GM13976 (cell line): ENCODE measurements at regions not wholly inside any gene's neighbourhood (a gene's known extent, or its start where the extent isn't known, plus 50 kb on each side); places are given as distances from the start of the nearest gene placed in this dataset.
"Not testable (repeated sequence)": the region's sequence is repeated elsewhere in the genome, so short reads cannot be mapped to it uniquely, and the experiment has no call there.

Experiments
- DNase-seq: peaks from one replicate; pipeline ENCODE4 v3.0.0; 2012; ENCODE audit warnings: low spot score
- in situ Hi-C: fragments of 300-500 bp; cut with MboI; formaldehyde crosslinking; loops from one replicate; pipeline ENCODE4 v1.12.0; 2022; ENCODE audit warnings: low sequenced_read_pairs, mixed read lengths, inconsistent platforms; ENCODE audit not compliant: unreplicated experiment
- TF ChIP-seq, protein P1 (sequence below): IDR thresholded peaks from 2 replicates; pipeline ENCODE4 v1.5.1; 2012; ENCODE audit warnings: borderline replicate concordance, mild to moderate bottlenecking; ENCODE audit not compliant: insufficient read depth; ENCODE audit errors: extremely low read depth, missing control alignments, control extremely low read depth

DNA sequence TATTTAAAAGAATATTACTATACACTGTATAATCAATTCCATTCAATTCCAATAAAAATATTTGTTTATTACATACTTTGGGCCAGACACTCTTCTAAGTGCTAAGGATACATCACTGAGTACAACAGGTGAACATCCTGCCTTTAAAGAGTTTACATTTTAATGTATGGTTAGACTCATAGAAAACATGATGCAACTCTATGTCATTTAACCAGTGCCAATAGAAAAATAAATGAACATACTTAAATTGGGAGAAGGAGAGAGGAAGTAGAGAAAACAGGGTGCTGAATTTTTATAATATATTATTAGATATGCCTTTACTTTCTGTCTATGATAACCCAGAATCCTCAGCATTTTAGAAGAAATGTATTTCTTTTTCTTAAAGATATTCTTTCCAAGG is 119.2 kb downstream of the TSEN15 start:
- in situ Hi-C loops = no loop called here
- TF ChIP-seq, protein P1, sequence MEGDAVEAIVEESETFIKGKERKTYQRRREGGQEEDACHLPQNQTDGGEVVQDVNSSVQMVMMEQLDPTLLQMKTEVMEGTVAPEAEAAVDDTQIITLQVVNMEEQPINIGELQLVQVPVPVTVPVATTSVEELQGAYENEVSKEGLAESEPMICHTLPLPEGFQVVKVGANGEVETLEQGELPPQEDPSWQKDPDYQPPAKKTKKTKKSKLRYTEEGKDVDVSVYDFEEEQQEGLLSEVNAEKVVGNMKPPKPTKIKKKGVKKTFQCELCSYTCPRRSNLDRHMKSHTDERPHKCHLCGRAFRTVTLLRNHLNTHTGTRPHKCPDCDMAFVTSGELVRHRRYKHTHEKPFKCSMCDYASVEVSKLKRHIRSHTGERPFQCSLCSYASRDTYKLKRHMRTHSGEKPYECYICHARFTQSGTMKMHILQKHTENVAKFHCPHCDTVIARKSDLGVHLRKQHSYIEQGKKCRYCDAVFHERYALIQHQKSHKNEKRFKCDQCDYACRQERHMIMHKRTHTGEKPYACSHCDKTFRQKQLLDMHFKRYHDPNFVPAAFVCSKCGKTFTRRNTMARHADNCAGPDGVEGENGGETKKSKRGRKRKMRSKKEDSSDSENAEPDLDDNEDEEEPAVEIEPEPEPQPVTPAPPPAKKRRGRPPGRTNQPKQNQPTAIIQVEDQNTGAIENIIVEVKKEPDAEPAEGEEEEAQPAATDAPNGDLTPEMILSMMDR = no peak
- DNase-seq = no peak

DNA sequence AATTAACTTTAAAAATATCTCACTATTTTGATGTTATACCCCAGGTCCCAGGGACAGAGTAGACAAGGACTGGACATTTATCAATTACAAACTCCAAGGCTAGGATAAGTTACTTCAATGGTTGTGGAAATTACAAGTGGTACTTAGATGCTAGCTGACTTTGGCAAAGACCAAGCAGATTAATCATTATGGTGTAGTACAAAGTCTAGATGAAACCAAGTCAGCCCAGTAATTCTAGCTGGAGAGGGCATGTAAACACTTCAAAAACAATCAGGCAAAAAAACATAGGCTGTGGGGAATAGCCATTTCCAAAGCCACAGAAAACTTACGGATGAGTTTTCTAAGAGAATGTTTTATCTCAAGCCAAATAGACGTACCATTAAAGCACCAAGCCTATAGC is 124.5 kb downstream of the TSEN15 start:
- TF ChIP-seq, protein P1 = no peak
- DNase-seq = no peak
- in situ Hi-C loops = no loop called here

DNA sequence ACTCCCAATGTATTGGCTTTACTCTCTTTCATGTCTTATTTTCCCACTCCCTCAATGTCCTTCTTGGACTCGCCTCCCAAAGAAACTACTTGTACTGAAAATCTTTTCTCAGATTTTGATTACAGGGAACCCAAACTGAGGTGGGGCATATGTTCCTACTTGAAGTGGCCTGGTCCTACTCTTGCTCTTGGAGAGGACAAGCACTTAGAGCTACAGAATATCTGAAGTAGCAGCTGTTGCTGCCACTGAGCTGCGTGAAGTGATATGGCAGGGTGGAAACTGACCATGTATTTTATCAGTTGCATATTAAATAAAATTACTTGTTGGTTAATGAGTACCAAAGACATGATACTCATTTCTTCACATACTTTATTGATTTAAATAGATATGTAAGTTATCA is 129.5 kb downstream of the TSEN15 start:
- in situ Hi-C loops = no loop called here
- no peak for DNase-seq
- TF ChIP-seq, protein P1 = no peak

DNA sequence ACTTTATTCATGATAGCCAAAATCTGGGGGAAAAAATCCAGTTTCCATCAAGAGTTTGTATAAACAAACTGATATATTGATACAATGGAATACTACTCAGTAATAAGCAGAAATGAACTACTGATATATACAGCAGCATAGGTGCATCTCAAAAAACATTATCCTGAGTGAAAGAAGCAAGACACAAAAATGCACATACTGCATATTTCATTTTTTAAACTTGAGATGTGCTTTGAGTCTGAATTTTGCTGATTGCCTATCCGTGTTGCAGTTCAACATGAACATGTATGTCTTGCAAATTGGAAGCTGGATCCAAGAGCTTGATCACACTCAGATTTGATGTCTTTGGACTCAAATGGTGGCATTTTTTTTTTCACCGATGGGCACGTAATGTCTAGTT is 132.4 kb downstream of the TSEN15 start:
- in situ Hi-C loops = no loop called here
- TF ChIP-seq, protein P1 = no peak
- DNase-seq = no peak

DNA sequence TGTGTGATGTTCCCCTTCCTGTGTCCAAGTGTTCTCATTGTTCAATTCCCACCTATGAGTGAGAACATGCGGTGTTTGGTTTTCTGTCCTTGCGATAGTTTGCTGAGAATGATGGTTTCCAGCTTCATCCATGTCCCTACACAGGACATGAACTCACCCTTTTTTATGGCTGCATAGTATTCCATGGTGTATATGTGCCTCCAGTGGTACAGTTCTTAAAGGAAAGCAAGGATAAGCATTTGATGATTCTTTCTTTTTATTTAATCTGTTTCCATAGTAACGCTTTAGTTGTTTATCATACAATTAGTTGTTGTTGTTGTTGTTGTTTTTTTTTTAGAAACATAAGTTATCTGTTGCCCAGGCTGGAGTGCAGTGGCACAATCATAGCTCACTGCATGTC is 133.1 kb downstream of the TSEN15 start:
- DNase-seq, in situ Hi-C loops: not testable (repeated sequence)

DNA sequence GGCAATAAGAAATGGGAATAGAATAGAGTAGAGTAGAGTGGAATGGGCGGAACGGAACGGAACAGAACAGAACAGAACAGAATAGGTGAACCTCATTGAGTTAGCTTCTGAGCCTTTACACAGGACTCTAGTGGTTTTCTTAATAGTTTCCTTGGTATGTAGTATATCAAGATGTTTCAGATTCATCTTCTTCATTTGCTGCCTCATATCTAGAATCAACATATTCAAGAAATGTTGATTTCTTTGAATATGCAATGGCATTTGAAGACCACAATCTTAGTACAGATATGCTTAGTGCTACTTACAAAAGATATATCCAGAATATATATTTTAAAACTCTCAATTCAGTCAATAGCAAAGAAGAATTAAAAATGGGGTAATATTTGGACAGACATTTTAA is 133.8 kb downstream of the TSEN15 start:
- in situ Hi-C loops = no loop called here
- no peak for DNase-seq
- TF ChIP-seq, protein P1 = no peak

DNA sequence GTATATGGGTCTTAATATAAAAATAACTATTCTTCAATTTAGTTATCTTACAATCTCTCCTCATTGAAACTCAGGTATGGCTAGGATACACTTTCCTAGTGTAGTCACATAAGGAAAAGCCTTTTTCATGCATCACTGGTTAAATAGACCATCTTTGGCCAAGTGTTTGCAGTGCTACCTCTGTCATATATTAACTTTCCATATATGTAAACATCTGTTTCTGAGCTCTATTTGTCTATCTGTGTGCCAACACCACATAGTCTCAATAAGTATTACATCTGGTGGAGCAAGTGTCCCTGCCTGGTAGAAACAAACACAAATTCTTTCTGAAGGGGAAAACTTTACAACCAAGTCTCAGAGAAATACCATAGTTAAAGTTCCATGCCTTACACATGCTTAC is 134.6 kb downstream of the TSEN15 start:
- no peak for DNase-seq
- in situ Hi-C loops = no loop called here
- TF ChIP-seq, protein P1 = no peak
